ENCODE measurements at regions not wholly inside any gene's neighbourhood (a gene's known extent, or its start where the extent isn't known, plus 50 kb on each side); places are given as distances from the start of the nearest gene placed in this dataset.

GRCh38 chr2:107591561-107592279 lies 235.0 kb upstream of the RGPD4 start:
- TF ChIP-seq ATF7 (IDR thresholded peaks at IDR 0.05) (no peak), ESRRA (IDR thresholded peaks at IDR 0.05; ENCODE audit: borderline replicate concordance, low read depth) (no peak), NR2F6 (CRISPR knock-in tag; IDR thresholded peaks at IDR 0.05) (no peak), HCFC1 (IDR thresholded peaks at IDR 0.05; ENCODE audit: low read depth, low read length) (no peak), POLR2A (conservative IDR thresholded peaks at IDR 0.05) (no peak), YY1 (IDR thresholded peaks at IDR 0.05; ENCODE audit: borderline replicate concordance in 1 of 3, control insufficient read depth in 1 of 3, extremely low read depth in 1 of 3, insufficient read depth in 3 of 3, insufficient read length in 1 of 3, insufficient replicate concordance in 2 of 3, low read depth in 1 of 3, low read length in 2 of 3) (no peak), ZNF174 (CRISPR knock-in tag; IDR thresholded peaks at IDR 0.05) (no peak), PHF8 (IDR thresholded peaks at IDR 0.05; ENCODE audit: borderline replicate concordance, low read length) (no peak), SAP30 (IDR thresholded peaks at IDR 0.05; ENCODE audit: borderline replicate concordance, insufficient read depth, low read depth, low read length, poor library complexity, severe bottlenecking) (no peak), U2AF1 (optimal IDR thresholded peaks at IDR 0.05; ENCODE audit: low read depth, low read length) (no peak), ZNF830 (CRISPR knock-in tag; IDR thresholded peaks at IDR 0.05) (no peak), KLF16 (IDR thresholded peaks at IDR 0.05) (no peak), CHD4 (IDR thresholded peaks at IDR 0.05; ENCODE audit: insufficient read depth, insufficient replicate concordance, low read depth, low read length, poor library complexity, severe bottlenecking) (no peak)

All from K562 (cell line).